ENCODE measurements at regions not wholly inside any gene's neighbourhood (a gene's known extent, or its start where the extent isn't known, plus 50 kb on each side); places are given as distances from the start of the nearest gene placed in this dataset.

DNA sequence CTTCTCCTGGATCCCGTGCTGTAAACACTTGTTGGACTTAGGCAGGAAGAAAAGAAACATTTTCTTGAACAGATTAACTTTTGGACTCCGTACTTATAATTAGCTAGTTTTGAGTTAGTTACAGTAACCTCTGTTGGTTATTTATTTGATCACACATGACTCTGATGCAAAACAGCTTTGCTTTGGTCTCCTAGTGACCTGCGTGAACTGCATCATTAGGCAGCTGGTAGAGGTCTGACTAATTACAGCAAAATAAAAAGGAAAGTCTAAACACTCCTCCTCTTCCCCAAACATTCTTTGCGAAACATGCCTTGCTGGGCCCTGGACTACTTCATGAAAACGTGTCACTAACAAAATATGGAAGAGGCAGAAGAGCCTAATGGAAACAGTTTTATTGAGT, 61.1 kb upstream of the ZFP64 start:
- H3K27me3 ChIP-seq, result no peaks in the 10 kb centered on the region
- no peak for DNase-seq
- no peaks in the 10 kb centered on the region for H3K4me1 ChIP-seq
- intact Hi-C loops (cut with DNase I; ENCODE audit: low total_unique reads), result no loop called here
- TF ChIP-seq, protein P1, sequence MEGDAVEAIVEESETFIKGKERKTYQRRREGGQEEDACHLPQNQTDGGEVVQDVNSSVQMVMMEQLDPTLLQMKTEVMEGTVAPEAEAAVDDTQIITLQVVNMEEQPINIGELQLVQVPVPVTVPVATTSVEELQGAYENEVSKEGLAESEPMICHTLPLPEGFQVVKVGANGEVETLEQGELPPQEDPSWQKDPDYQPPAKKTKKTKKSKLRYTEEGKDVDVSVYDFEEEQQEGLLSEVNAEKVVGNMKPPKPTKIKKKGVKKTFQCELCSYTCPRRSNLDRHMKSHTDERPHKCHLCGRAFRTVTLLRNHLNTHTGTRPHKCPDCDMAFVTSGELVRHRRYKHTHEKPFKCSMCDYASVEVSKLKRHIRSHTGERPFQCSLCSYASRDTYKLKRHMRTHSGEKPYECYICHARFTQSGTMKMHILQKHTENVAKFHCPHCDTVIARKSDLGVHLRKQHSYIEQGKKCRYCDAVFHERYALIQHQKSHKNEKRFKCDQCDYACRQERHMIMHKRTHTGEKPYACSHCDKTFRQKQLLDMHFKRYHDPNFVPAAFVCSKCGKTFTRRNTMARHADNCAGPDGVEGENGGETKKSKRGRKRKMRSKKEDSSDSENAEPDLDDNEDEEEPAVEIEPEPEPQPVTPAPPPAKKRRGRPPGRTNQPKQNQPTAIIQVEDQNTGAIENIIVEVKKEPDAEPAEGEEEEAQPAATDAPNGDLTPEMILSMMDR (IDR thresholded peaks at IDR 0.05), result no peak
- no peaks in the 10 kb centered on the region for H3K36me3 ChIP-seq
- H3K9me3 ChIP-seq, result no peaks in the 10 kb centered on the region
- H3K4me3 ChIP-seq, result no peak overlapping the region
- no peak overlapping the region for H3K27ac ChIP-seq

DNA sequence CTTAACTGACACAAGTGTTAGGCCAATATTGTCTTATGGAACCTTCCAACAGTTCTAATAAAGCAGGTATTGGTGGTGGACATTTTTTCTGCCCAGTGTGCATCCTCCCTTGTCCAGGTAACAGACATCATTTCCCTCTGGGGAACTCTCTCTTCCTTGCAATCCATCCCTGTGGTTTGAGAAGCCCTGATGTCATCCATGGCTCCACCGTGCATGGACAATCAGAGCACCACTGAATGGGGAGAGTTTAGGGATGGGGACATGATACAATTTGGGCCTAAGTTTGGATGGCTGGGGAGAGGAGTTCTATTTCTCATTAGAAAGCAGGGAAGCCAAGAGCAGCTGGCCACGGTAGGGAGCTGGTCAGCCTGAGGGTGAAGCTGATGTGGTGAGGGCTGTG, 60.2 kb upstream of the ZFP64 start:
- Histone ChIP-seq H3K4me1 (no peaks in the 10 kb centered on the region), H3K4me3 (no peak overlapping the region), H3K36me3 (no peaks in the 10 kb centered on the region), H3K27me3 (no peaks in the 10 kb centered on the region), H3K9me3 (no peaks in the 10 kb centered on the region), H3K27ac (no peak overlapping the region)
- TF ChIP-seq, protein P1 (IDR thresholded peaks at IDR 0.05), result no peak
- no peak for DNase-seq
- intact Hi-C loops (cut with DNase I; ENCODE audit: low total_unique reads), result no loop called here

GRCh38 chr20:52251136-52251700, 59.6 kb upstream of the ZFP64 start:
- no peaks in the 10 kb centered on the region for H3K36me3 ChIP-seq
- no peaks in the 10 kb centered on the region for H3K9me3 ChIP-seq
- H3K4me3 ChIP-seq, result no peak overlapping the region
- TF ChIP-seq, protein P1 (IDR thresholded peaks at IDR 0.05), result no peak
- no peak overlapping the region for H3K27ac ChIP-seq
- no peaks in the 10 kb centered on the region for H3K4me1 ChIP-seq
- H3K27me3 ChIP-seq, result no peaks in the 10 kb centered on the region
- DNase-seq, result no peak
- intact Hi-C loops (cut with DNase I; ENCODE audit: low total_unique reads), result no loop called here

GRCh38 chr20:52247548-52247947, 56.0 kb upstream of the ZFP64 start:
- Histone ChIP-seq H3K4me1 (no peaks in the 10 kb centered on the region), H3K4me3 (no peak overlapping the region), H3K9me3 (no peaks in the 10 kb centered on the region), H3K27me3 (no peaks in the 10 kb centered on the region), H3K36me3 (no peaks in the 10 kb centered on the region), H3K27ac (no peak overlapping the region)
- DNase-seq, result no peak
- intact Hi-C loops (cut with DNase I; ENCODE audit: low total_unique reads), result no loop called here
- TF ChIP-seq, protein P1 (IDR thresholded peaks at IDR 0.05), result no peak

DNA sequence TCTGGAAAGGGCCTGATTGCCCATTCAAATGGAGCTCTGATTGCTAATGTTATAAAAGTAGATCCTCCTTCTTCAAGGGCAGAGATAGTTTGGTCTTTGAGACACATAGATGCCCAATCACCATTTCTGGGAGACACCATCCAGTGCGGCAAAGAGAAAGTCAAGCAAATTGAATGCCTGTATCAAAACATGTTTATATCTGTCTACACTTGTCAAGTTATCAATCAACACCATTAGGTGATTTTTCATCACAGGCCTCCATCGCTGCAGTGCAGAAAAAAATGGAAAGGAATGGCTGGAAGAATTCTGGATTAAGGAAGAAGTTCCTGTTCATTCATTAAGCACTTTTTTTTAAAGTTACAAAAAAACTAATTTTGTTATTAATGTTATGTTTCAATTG, 54.8 kb upstream of the ZFP64 start:
- intact Hi-C loops (cut with DNase I; ENCODE audit: low total_unique reads), result no loop called here
- TF ChIP-seq, protein P1 (IDR thresholded peaks at IDR 0.05), result no peak
- DNase-seq, result no peak

DNA sequence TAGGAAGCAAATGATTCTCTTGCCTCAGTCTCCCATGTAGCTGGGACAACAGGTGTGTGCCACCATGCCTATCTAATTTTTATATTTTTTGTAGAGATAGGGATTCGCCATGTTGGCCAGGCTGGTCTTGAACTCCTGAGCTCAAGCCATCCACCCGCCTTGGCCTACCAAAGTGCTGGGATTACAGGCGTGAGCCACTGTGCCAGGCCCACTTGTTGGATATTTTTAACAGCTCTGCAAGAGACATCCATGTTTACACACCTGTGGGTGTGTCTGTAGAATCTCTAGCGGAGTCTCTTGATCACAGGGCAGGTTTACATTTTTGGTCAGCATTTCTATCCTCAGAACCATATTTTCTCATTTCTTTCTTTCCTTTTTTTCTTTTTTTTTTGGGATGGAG, 53.1 kb upstream of the ZFP64 start:
- peaks cover 0 to 2% of the 10 kb centered on the region in 2 donors for H3K27me3 ChIP-seq
- H3K36me3 ChIP-seq, result no peaks in the 10 kb centered on the region
- intact Hi-C loops (cut with DNase I; ENCODE audit: low total_unique reads), result no loop called here
- no peak for DNase-seq
- no peak overlapping the region for H3K27ac ChIP-seq
- no peaks in the 10 kb centered on the region for H3K4me1 ChIP-seq
- TF ChIP-seq, protein P1 (IDR thresholded peaks at IDR 0.05), result no peak
- no peaks in the 10 kb centered on the region for H3K9me3 ChIP-seq
- H3K4me3 ChIP-seq, result no peak overlapping the region

More for the DNA sequence above, 54.8 kb upstream of the ZFP64 start:
- Histone ChIP-seq H3K27ac (no peak overlapping the region), H3K36me3 (no peaks in the 10 kb centered on the region), H3K4me1 (no peaks in the 10 kb centered on the region), H3K27me3 (no peaks in the 10 kb centered on the region), H3K9me3 (no peaks in the 10 kb centered on the region), H3K4me3 (no peak overlapping the region)

Data from tibial artery (tissue), 4 donors.